GM12865 (cell line): ENCODE measurements at regions not wholly inside any gene's neighbourhood (a gene's known extent, or its start where the extent isn't known, plus 50 kb on each side); places are given as distances from the start of the nearest gene placed in this dataset.

Experiments used
- DNase-seq: peaks from one replicate; pipeline ENCODE4 v3.0.0; 2010; ENCODE audit warnings: low read depth
- H3K4me3 ChIP-seq: 2 replicates; pipeline ENCODE4 v1.5.1; 2011; ENCODE audit warnings: mild to moderate bottlenecking, low read depth, low read length, control low read depth
- TF ChIP-seq, protein P1 (sequence below): IDR thresholded peaks from 2 replicates; pipeline ENCODE4 v1.5.1; 2011; ENCODE audit warnings: low read length, control low read depth, low read depth, inconsistent platforms; ENCODE audit not compliant: insufficient read depth; ENCODE audit errors: missing control alignments

GRCh38 chr10:30765616-30766015 lies 136.1 kb upstream of the LYZL2 start:
- TF ChIP-seq, protein P1, sequence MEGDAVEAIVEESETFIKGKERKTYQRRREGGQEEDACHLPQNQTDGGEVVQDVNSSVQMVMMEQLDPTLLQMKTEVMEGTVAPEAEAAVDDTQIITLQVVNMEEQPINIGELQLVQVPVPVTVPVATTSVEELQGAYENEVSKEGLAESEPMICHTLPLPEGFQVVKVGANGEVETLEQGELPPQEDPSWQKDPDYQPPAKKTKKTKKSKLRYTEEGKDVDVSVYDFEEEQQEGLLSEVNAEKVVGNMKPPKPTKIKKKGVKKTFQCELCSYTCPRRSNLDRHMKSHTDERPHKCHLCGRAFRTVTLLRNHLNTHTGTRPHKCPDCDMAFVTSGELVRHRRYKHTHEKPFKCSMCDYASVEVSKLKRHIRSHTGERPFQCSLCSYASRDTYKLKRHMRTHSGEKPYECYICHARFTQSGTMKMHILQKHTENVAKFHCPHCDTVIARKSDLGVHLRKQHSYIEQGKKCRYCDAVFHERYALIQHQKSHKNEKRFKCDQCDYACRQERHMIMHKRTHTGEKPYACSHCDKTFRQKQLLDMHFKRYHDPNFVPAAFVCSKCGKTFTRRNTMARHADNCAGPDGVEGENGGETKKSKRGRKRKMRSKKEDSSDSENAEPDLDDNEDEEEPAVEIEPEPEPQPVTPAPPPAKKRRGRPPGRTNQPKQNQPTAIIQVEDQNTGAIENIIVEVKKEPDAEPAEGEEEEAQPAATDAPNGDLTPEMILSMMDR, result no peak
- DNase-seq, result no peak
- H3K4me3 ChIP-seq, result no peak overlapping the region

DNA sequence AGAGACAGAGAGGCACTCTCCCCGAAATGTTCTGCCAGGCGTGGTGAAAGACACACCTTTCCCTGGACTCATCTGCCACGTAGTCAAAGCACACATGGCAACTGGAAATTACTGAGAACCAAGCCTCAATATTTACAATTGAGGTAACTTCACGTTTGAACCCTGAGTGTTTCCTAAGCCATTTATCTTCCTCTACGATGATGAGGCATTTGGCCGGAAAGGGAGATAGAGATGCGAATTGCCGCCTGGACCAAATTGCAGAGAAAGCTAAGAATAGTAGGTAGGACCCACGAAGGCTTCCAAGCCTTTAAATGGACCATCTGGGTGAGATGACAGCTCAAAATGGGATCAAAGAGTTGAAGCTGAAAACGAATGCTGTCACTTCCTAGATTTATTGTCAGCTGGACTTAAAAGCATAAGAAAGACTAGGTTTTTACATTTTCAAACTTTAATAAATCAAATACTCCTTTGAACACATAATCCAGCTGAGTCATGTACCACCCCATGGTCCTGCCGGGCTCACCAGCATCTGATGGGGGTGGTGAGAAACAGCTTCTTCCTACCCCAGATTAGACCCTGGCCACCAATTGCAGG lies 135.6 kb upstream of the LYZL2 start:
- TF ChIP-seq, protein P1, result no peak
- DNase-seq, result no peak
- no peak overlapping the region for H3K4me3 ChIP-seq

GRCh38 chr10:30763918-30764317 lies 134.4 kb upstream of the LYZL2 start:
- H3K4me3 ChIP-seq, result no peak overlapping the region
- TF ChIP-seq, protein P1, result no peak
- peak; percentile 35 for DNase-seq

- DNase-seq, result no peak
- H3K4me3 ChIP-seq, result no peak overlapping the region
- TF ChIP-seq, protein P1, result no peak
Observed at GRCh38 chr10:30762620-30763019, 133.1 kb upstream of the LYZL2 start.

GRCh38 chr10:30759423-30759822 lies 129.9 kb upstream of the LYZL2 start:
- TF ChIP-seq, protein P1, result no peak
- no peak for DNase-seq
- no peak overlapping the region for H3K4me3 ChIP-seq

GRCh38 chr10:30758338-30758737 lies 128.8 kb upstream of the LYZL2 start:
- H3K4me3 ChIP-seq, result no peak overlapping the region
- DNase-seq, result no peak
- TF ChIP-seq, protein P1, result no peak

DNA sequence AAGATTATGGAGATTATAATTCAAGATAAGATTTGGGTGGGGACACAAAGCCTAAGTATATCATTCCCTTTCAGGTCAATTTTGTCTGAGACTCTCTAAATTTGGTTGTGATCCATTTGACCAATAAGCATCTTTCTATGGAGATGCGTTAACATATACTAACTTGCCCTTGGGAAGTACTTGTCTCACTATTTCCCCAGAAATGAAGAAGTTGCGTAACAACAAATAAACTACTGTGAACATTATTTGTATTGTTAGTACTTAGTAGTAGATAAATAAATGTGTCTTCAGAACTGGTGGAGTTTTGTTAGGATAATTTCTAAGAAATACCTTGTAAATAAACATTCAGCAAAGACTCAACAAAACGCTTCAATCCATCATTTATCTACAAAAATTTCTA lies 127.3 kb upstream of the LYZL2 start:
- DNase-seq, result no peak
- no peak overlapping the region for H3K4me3 ChIP-seq
- TF ChIP-seq, protein P1, result no peak
